ENCODE measurements at regions not wholly inside any gene's neighbourhood (a gene's known extent, or its start where the extent isn't known, plus 50 kb on each side); places are given as distances from the start of the nearest gene placed in this dataset.

DNA sequence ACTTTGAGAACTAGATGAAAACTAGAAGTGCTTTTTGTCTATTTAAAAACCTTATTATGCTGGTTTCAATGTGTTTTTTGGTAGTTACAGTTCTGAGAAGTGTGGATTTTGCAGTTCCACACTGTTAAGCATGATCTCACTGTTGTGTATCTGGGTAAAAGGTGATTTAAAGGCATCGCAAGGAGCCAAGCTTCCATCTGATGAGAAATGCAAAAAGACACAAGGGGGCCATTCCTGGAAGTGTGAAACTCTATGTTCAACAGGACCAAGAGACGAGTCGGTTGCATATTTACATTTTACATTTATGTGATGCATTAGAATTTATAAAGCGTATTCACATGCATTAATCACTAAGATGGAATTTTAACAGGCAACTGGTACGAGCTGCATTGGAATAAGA, 490.8 kb downstream of the NPIPA7 start:
- H3K9me3 Mint-ChIP-seq (ENCODE audit: unreplicated experiment) = no peaks in the 10 kb centered on the region
- Histone ChIP-seq H3K4me3 (ENCODE audit: low read depth, low read length) (no peak overlapping the region), H3K9me3 (no peaks in the 10 kb centered on the region), H3K36me3 (ENCODE audit: control insufficient read depth, insufficient read depth, low read length) (no peaks in the 10 kb centered on the region), H3K4me1 (no peaks in the 10 kb centered on the region), H3K27me3 (replicated peaks; ENCODE audit: control insufficient read depth, insufficient read depth, low read length) (no peaks in the 10 kb centered on the region; the same call in 1 of the 2 replicates)
- ChIA-PET CTCF (no interaction called here), POLR2A (no interaction called here)
- TF ChIP-seq, protein P1, sequence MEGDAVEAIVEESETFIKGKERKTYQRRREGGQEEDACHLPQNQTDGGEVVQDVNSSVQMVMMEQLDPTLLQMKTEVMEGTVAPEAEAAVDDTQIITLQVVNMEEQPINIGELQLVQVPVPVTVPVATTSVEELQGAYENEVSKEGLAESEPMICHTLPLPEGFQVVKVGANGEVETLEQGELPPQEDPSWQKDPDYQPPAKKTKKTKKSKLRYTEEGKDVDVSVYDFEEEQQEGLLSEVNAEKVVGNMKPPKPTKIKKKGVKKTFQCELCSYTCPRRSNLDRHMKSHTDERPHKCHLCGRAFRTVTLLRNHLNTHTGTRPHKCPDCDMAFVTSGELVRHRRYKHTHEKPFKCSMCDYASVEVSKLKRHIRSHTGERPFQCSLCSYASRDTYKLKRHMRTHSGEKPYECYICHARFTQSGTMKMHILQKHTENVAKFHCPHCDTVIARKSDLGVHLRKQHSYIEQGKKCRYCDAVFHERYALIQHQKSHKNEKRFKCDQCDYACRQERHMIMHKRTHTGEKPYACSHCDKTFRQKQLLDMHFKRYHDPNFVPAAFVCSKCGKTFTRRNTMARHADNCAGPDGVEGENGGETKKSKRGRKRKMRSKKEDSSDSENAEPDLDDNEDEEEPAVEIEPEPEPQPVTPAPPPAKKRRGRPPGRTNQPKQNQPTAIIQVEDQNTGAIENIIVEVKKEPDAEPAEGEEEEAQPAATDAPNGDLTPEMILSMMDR (IDR thresholded peaks at IDR 0.05; ENCODE audit: insufficient read depth in 1 of 2, low read depth in 1 of 2, low read length in 1 of 2, severe bottlenecking in 1 of 2, unreplicated experiment in 1 of 2) = no peak
- peaks cover 13% of the 10 kb centered on the region for H3K27me3 Mint-ChIP-seq (ENCODE audit: insufficient read depth, unreplicated experiment)
- H3K36me3 Mint-ChIP-seq (ENCODE audit: insufficient read depth, unreplicated experiment) = no peaks in the 10 kb centered on the region
- H3K4me3 Mint-ChIP-seq (ENCODE audit: unreplicated experiment) = no peak overlapping the region
- intact Hi-C loops (cut with micrococcal nuclease; ENCODE audit: unreplicated experiment) = no loop called here
- DNase-seq = no peak
- no peaks in the 10 kb centered on the region for H3K4me1 Mint-ChIP-seq (ENCODE audit: low read depth, unreplicated experiment)
- no peak overlapping the region for H3K27ac Mint-ChIP-seq (ENCODE audit: unreplicated experiment)
- BruUV-seq (replicated peaks) = no TSS peak

DNA sequence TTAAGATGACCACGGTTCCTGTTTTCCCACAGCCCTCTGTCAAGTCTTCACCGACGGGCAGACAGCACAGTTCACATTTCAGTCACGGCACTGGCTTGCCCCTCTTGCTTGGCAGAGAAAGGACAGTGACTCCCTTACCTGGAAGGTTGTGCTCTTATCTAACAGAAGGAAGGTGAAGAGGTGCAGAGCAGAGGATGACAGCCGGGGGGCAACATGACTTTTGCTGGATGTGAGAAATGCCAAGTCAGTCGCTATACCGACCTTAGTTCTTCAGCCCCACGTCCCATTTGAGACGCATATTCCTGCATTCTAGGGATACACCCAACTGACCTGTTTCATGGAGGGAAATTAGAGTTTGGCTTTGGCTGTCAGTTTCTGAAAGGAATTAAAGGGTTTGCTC, 492.3 kb downstream of the NPIPA7 start:
- TF ChIP-seq, protein P1 (IDR thresholded peaks at IDR 0.05; ENCODE audit: insufficient read depth in 1 of 2, low read depth in 1 of 2, low read length in 1 of 2, severe bottlenecking in 1 of 2, unreplicated experiment in 1 of 2) = no peak
- Histone ChIP-seq H3K4me1 (no peaks in the 10 kb centered on the region), H3K27me3 (replicated peaks; ENCODE audit: control insufficient read depth, insufficient read depth, low read length) (no peaks in the 10 kb centered on the region; the same call in 1 of the 2 replicates), H3K4me3 (ENCODE audit: low read depth, low read length) (no peak overlapping the region), H3K9me3 (no peaks in the 10 kb centered on the region), H3K36me3 (ENCODE audit: control insufficient read depth, insufficient read depth, low read length) (no peaks in the 10 kb centered on the region)
- H3K4me3 Mint-ChIP-seq (ENCODE audit: unreplicated experiment) = no peak overlapping the region
- H3K27me3 Mint-ChIP-seq (ENCODE audit: insufficient read depth, unreplicated experiment) = peaks cover 13% of the 10 kb centered on the region
- no TSS peak for BruUV-seq (replicated peaks)
- no peaks in the 10 kb centered on the region for H3K9me3 Mint-ChIP-seq (ENCODE audit: unreplicated experiment)
- H3K27ac Mint-ChIP-seq (ENCODE audit: unreplicated experiment) = no peak overlapping the region
- no peaks in the 10 kb centered on the region for H3K36me3 Mint-ChIP-seq (ENCODE audit: insufficient read depth, unreplicated experiment)
- POLR2A ChIA-PET = no interaction called here
- intact Hi-C loops (cut with micrococcal nuclease; ENCODE audit: unreplicated experiment) = no loop called here
- CTCF ChIA-PET = no interaction called here
- no peaks in the 10 kb centered on the region for H3K4me1 Mint-ChIP-seq (ENCODE audit: low read depth, unreplicated experiment)
- no peak for DNase-seq

DNA sequence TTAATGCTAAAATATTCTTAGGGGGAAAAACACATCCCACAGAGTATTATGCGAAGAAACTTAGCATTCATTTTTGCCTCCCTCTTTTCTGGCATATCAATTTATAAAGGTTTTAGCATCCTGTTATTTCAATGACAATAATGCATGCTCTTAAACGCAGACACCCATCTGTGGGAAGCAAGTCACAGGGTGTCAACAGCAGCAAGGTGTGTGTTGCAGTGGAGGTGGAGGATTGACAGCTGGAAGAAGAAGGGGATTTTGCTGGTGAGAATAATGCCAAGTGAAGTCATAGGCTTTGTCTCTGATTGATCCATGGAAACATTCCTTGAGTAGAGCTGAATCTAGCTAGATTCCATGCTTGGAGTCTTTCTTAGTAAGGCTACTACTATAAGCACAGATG, 498.1 kb downstream of the NPIPA7 start:
- no peaks in the 10 kb centered on the region for H3K36me3 ChIP-seq (ENCODE audit: control insufficient read depth, insufficient read depth, low read length)
- no TSS peak for BruUV-seq (replicated peaks)
- ChIA-PET POLR2A (no interaction called here), CTCF (no interaction called here)
- TF ChIP-seq, protein P1 (IDR thresholded peaks at IDR 0.05; ENCODE audit: insufficient read depth in 1 of 2, low read depth in 1 of 2, low read length in 1 of 2, severe bottlenecking in 1 of 2, unreplicated experiment in 1 of 2) = no peak
- H3K4me3 ChIP-seq (ENCODE audit: low read depth, low read length) = no peak overlapping the region
- DNase-seq = no peak
- no peaks in the 10 kb centered on the region for H3K9me3 ChIP-seq
- H3K27me3 Mint-ChIP-seq (ENCODE audit: insufficient read depth, unreplicated experiment) = peaks cover 18% of the 10 kb centered on the region
- H3K4me1 ChIP-seq = no peaks in the 10 kb centered on the region
- intact Hi-C loops (cut with micrococcal nuclease; ENCODE audit: unreplicated experiment) = no loop called here
- no peak overlapping the region for H3K27ac Mint-ChIP-seq (ENCODE audit: unreplicated experiment)
- no peaks in the 10 kb centered on the region for H3K4me1 Mint-ChIP-seq (ENCODE audit: low read depth, unreplicated experiment)
- H3K9me3 Mint-ChIP-seq (ENCODE audit: unreplicated experiment) = no peaks in the 10 kb centered on the region
- H3K4me3 Mint-ChIP-seq (ENCODE audit: unreplicated experiment) = no peak overlapping the region
- no peaks in the 10 kb centered on the region for H3K36me3 Mint-ChIP-seq (ENCODE audit: insufficient read depth, unreplicated experiment)
- H3K27me3 ChIP-seq (replicated peaks; ENCODE audit: control insufficient read depth, insufficient read depth, low read length) = no peaks in the 10 kb centered on the region
